ENCODE measurements at regions not wholly inside any gene's neighbourhood (a gene's known extent, or its start where the extent isn't known, plus 50 kb on each side); places are given as distances from the start of the nearest gene placed in this dataset.
"Not testable (repeated sequence)": the region's sequence is repeated elsewhere in the genome, so short reads cannot be mapped to it uniquely, and the experiment has no call there.

DNA sequence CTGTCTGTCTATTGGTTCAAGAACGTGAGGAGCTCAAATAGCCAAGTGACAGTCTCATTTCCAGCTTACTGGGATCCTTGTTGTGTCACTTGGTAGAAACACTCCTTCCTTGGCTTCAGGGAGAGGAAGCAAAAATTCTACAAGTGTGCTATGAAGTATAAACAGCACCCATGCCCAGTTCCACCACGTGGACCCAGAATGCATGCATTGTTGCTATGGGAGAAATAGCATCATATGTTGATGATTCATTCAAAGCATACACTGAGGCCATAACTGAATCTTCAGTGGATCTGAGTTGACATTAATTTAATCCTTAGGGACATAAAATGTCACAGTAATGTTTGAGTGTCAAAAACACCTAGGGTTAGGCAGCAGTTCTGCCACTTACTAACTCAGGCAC, 199.0 kb upstream of the RXFP2 start:
- in situ Hi-C loops (cut with MboI; ENCODE audit: low sequenced_read_pairs in 4 of 4) (loop anchor here in 1 of 4 donors (10.0 kb wide), 1 partner anchor 195 kb away; the partner anchor contains the start of gene RXFP2), intact Hi-C loops (cut with DNase I; ENCODE audit: low total_unique reads) (no loop called here)
- Histone ChIP-seq H3K4me3 (no peak overlapping the region), H3K27ac (no peak overlapping the region), H3K9me3 (no peaks in the 10 kb centered on the region), H3K36me3 (no peaks in the 10 kb centered on the region), H3K4me1 (no peaks in the 10 kb centered on the region), H3K27me3 (no peaks in the 10 kb centered on the region)
- DNase-seq (no peak), ATAC-seq (no peak)
- no peak for TF ChIP-seq CTCF (IDR thresholded peaks at IDR 0.05 in 4 of 5, conservative IDR thresholded peaks at IDR 0.05 in 1 of 5)
- no peak for TF ChIP-seq POLR2A (IDR thresholded peaks at IDR 0.05)

DNA sequence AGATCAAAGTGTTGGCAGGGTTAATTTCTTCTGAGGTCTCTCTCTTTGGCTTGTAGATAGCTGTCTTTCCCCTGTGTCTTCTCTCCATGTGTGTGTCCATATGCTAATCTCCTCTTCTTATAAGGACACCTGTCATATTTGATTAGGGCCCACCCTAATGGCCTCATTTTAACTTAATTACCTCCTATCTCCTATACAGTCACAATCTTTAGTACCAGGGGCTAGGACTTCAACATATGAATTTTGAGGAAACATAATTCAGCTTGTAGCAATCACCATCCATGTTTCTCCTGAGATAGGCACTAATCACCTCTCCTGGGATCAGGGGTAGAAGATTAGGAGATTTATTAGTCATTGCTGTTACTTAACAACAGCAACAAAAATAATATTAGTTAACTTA, 196.1 kb upstream of the RXFP2 start:
- in situ Hi-C loops (cut with MboI; ENCODE audit: low sequenced_read_pairs in 4 of 4), result loop anchor here in 1 of 4 donors (10.0 kb wide), 1 partner anchor 192 kb away; the partner anchor contains the start of gene RXFP2
- TF ChIP-seq POLR2A (IDR thresholded peaks at IDR 0.05) (no peak), CTCF (IDR thresholded peaks at IDR 0.05 in 4 of 5, conservative IDR thresholded peaks at IDR 0.05 in 1 of 5) (no peak)
- H3K27me3 ChIP-seq, result no peaks in the 10 kb centered on the region
- H3K4me3 ChIP-seq, result no peak overlapping the region
- H3K4me1 ChIP-seq, result no peaks in the 10 kb centered on the region
- intact Hi-C loops (cut with DNase I; ENCODE audit: low total_unique reads), result no loop called here
- H3K27ac ChIP-seq, result no peak overlapping the region
- H3K9me3 ChIP-seq, result no peaks in the 10 kb centered on the region
- H3K36me3 ChIP-seq, result no peaks in the 10 kb centered on the region
- no peak for ATAC-seq
- DNase-seq, result no peak

GRCh38 chr13:31545616-31546015, 193.7 kb upstream of the RXFP2 start:
- ATAC-seq (no peak), DNase-seq (no peak)
- intact Hi-C loops (cut with DNase I; ENCODE audit: low total_unique reads), result no loop called here
- no peaks in the 10 kb centered on the region for H3K27me3 ChIP-seq
- no peak overlapping the region for H3K27ac ChIP-seq
- H3K36me3 ChIP-seq, result no peaks in the 10 kb centered on the region
- no peak for TF ChIP-seq CTCF (IDR thresholded peaks at IDR 0.05 in 4 of 5, conservative IDR thresholded peaks at IDR 0.05 in 1 of 5)
- TF ChIP-seq POLR2A (IDR thresholded peaks at IDR 0.05), result no peak
- no peaks in the 10 kb centered on the region for H3K4me1 ChIP-seq
- H3K9me3 ChIP-seq, result no peaks in the 10 kb centered on the region
- in situ Hi-C loops (cut with MboI; ENCODE audit: low sequenced_read_pairs in 4 of 4), result loop anchor here in 1 of 4 donors (10.0 kb wide), 1 partner anchor 189 kb away; the partner anchor contains the start of gene RXFP2
- no peak overlapping the region for H3K4me3 ChIP-seq

DNA sequence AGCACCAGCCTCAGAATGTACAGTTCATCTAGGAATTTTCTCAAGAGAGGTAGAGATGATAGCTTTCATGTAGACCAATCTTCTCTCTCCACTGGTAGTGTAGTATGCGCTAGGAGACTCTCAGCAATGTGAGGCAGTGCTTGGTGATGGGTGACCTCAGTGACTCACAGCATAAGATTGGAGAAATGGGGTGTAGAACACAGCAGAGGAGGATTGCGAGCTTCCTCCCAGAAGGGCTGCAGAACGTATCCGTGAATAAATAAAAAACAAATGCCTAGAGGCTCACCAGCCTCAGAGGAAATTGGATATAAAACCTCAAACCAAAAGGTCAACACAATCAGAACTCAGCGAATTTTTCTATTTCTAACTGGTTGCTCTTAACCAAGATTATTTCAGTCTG, 182.9 kb upstream of the RXFP2 start:
- no peak for TF ChIP-seq POLR2A (IDR thresholded peaks at IDR 0.05)
- no peak for TF ChIP-seq CTCF (IDR thresholded peaks at IDR 0.05 in 4 of 5, conservative IDR thresholded peaks at IDR 0.05 in 1 of 5)
- ATAC-seq (no peak), DNase-seq (no peak)
- no peaks in the 10 kb centered on the region for H3K27me3 ChIP-seq
- H3K36me3 ChIP-seq, result no peaks in the 10 kb centered on the region
- no peaks in the 10 kb centered on the region for H3K9me3 ChIP-seq
- H3K27ac ChIP-seq, result no peak overlapping the region
- no peak overlapping the region for H3K4me3 ChIP-seq
- in situ Hi-C loops (cut with MboI; ENCODE audit: low sequenced_read_pairs in 4 of 4), result no loop called here
- intact Hi-C loops (cut with DNase I; ENCODE audit: low total_unique reads), result no loop called here
- no peaks in the 10 kb centered on the region for H3K4me1 ChIP-seq

GRCh38 chr13:31584221-31584620, 155.1 kb upstream of the RXFP2 start:
- H3K36me3 ChIP-seq; DNase-seq; H3K27ac ChIP-seq; H3K4me3 ChIP-seq; H3K4me1 ChIP-seq; intact Hi-C loops (cut with DNase I; ENCODE audit: low total_unique reads); in situ Hi-C loops (cut with MboI; ENCODE audit: low sequenced_read_pairs in 4 of 4); ATAC-seq; H3K9me3 ChIP-seq; H3K27me3 ChIP-seq: not testable (repeated sequence)
